ENCODE measurements at regions not wholly inside any gene's neighbourhood (a gene's known extent, or its start where the extent isn't known, plus 50 kb on each side); places are given as distances from the start of the nearest gene placed in this dataset.
"Not testable (repeated sequence)": the region's sequence is repeated elsewhere in the genome, so short reads cannot be mapped to it uniquely, and the experiment has no call there.

GRCh38 chr7:116367171-116367813, 132.2 kb upstream of the CAV2 start:
- no peak for TF ChIP-seq CTCF (IDR thresholded peaks at IDR 0.05; ENCODE audit: extremely low read depth, insufficient read depth, missing control alignments)
- in situ Hi-C loops (cut with MboI; ENCODE audit: low pct_unique_long_range_greater_than_20kb, low sequenced_read_pairs, unreplicated experiment): no loop called here
- no peak for DNase-seq (ENCODE audit: low spot score)

- TF ChIP-seq CTCF (IDR thresholded peaks at IDR 0.05; ENCODE audit: extremely low read depth, insufficient read depth, missing control alignments): no peak
- in situ Hi-C loops (cut with MboI; ENCODE audit: low pct_unique_long_range_greater_than_20kb, low sequenced_read_pairs, unreplicated experiment): no loop called here
- no peak for DNase-seq (ENCODE audit: low spot score)
Observed at GRCh38 chr7:116368965-116369364, 130.6 kb upstream of the CAV2 start.

GRCh38 chr7:116371536-116371935, 128.0 kb upstream of the CAV2 start:
- DNase-seq (ENCODE audit: low spot score); in situ Hi-C loops (cut with MboI; ENCODE audit: low pct_unique_long_range_greater_than_20kb, low sequenced_read_pairs, unreplicated experiment): not testable (repeated sequence)

GRCh38 chr7:116373229-116373628, 126.3 kb upstream of the CAV2 start:
- DNase-seq (ENCODE audit: low spot score); in situ Hi-C loops (cut with MboI; ENCODE audit: low pct_unique_long_range_greater_than_20kb, low sequenced_read_pairs, unreplicated experiment): not testable (repeated sequence)

- no peak for DNase-seq (ENCODE audit: low spot score)
Observed at GRCh38 chr7:116377721-116378120, 121.8 kb upstream of the CAV2 start.

GRCh38 chr7:116380025-116380424, 119.5 kb upstream of the CAV2 start:
- in situ Hi-C loops (cut with MboI; ENCODE audit: low pct_unique_long_range_greater_than_20kb, low sequenced_read_pairs, unreplicated experiment): no loop called here
- TF ChIP-seq CTCF (IDR thresholded peaks at IDR 0.05; ENCODE audit: extremely low read depth, insufficient read depth, missing control alignments): no peak
- no peak for DNase-seq (ENCODE audit: low spot score)

More at GRCh38 chr7:116377721-116378120, 121.8 kb upstream of the CAV2 start:
- no peak for TF ChIP-seq CTCF (IDR thresholded peaks at IDR 0.05; ENCODE audit: extremely low read depth, insufficient read depth, missing control alignments)
- in situ Hi-C loops (cut with MboI; ENCODE audit: low pct_unique_long_range_greater_than_20kb, low sequenced_read_pairs, unreplicated experiment): no loop called here

GRCh38 chr7:116382375-116382774, 117.2 kb upstream of the CAV2 start:
- in situ Hi-C loops (cut with MboI; ENCODE audit: low pct_unique_long_range_greater_than_20kb, low sequenced_read_pairs, unreplicated experiment): no loop called here
- no peak for DNase-seq (ENCODE audit: low spot score)
- no peak for TF ChIP-seq CTCF (IDR thresholded peaks at IDR 0.05; ENCODE audit: extremely low read depth, insufficient read depth, missing control alignments)

All from GM13977 (cell line).